ENCODE measurements at regions not wholly inside any gene's neighbourhood (a gene's known extent, or its start where the extent isn't known, plus 50 kb on each side); places are given as distances from the start of the nearest gene placed in this dataset.

DNA sequence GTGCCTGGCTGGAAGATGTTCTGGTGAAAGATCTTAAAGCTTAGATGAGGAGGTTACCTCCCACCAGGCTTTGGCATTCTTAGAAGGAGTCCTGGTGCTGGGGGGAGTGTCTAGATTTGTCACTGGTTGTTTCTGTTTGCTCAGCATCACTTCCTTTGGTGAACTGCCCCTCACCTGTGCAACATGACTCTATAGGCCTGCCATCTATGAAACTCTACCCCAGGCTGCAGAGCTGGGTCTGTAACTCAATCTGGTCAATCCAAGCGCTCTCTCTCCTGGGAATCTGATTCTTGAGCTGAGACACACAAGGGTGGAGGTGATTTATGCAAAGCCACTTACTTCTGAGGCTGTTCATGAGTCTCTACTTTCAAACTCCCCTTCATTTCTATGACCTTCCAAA is 399.4 kb downstream of the NPIPA7 start:
- TF ChIP-seq, protein P1, sequence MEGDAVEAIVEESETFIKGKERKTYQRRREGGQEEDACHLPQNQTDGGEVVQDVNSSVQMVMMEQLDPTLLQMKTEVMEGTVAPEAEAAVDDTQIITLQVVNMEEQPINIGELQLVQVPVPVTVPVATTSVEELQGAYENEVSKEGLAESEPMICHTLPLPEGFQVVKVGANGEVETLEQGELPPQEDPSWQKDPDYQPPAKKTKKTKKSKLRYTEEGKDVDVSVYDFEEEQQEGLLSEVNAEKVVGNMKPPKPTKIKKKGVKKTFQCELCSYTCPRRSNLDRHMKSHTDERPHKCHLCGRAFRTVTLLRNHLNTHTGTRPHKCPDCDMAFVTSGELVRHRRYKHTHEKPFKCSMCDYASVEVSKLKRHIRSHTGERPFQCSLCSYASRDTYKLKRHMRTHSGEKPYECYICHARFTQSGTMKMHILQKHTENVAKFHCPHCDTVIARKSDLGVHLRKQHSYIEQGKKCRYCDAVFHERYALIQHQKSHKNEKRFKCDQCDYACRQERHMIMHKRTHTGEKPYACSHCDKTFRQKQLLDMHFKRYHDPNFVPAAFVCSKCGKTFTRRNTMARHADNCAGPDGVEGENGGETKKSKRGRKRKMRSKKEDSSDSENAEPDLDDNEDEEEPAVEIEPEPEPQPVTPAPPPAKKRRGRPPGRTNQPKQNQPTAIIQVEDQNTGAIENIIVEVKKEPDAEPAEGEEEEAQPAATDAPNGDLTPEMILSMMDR (conservative IDR thresholded peaks at IDR 0.05; ENCODE audit: low read depth, low read length): no peak
- TF ChIP-seq CHD1 (IDR thresholded peaks at IDR 0.05; ENCODE audit: low read depth, low read length): no peak
- TF ChIP-seq, protein P2, sequence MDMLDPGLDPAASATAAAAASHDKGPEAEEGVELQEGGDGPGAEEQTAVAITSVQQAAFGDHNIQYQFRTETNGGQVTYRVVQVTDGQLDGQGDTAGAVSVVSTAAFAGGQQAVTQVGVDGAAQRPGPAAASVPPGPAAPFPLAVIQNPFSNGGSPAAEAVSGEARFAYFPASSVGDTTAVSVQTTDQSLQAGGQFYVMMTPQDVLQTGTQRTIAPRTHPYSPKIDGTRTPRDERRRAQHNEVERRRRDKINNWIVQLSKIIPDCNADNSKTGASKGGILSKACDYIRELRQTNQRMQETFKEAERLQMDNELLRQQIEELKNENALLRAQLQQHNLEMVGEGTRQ (IDR thresholded peaks at IDR 0.05; ENCODE audit: low read depth, low read length): no peak
- TF ChIP-seq RAD21 (IDR thresholded peaks at IDR 0.05; ENCODE audit: low read length): no peak
- no peak for TF ChIP-seq POLR2A (IDR thresholded peaks at IDR 0.05; ENCODE audit: low read depth, low read length)
- TF ChIP-seq RCOR1 (IDR thresholded peaks at IDR 0.05; ENCODE audit: insufficient replicate concordance, low read length): no peak
- TF ChIP-seq SMC3 (IDR thresholded peaks at IDR 0.05; ENCODE audit: low read depth, low read length): no peak
- TF ChIP-seq RFX5 (IDR thresholded peaks at IDR 0.05; ENCODE audit: low read depth, low read length): no peak
- no peak for TF ChIP-seq BHLHE40 (IDR thresholded peaks at IDR 0.05; ENCODE audit: low read depth, low read length)
